GM19193 (cell line): ENCODE measurements at regions not wholly inside any gene's neighbourhood (a gene's known extent, or its start where the extent isn't known, plus 50 kb on each side); places are given as distances from the start of the nearest gene placed in this dataset.

Source experiments
- POLR2A ChIP-seq: IDR thresholded peaks from 4 replicates; pipeline ENCODE4 v1.6.1; 2011; ENCODE audit not compliant: insufficient read depth, insufficient read length; ENCODE audit errors: extremely low read depth

GRCh38 chr12:3989218-3989550, 116.0 kb upstream of the PARP11 start:
- TF ChIP-seq POLR2A: no peak

GRCh38 chr12:3988519-3989217, 115.5 kb upstream of the PARP11 start:
- no peak for TF ChIP-seq POLR2A

GRCh38 chr12:3987571-3987970, 114.4 kb upstream of the PARP11 start:
- no peak for TF ChIP-seq POLR2A

- TF ChIP-seq POLR2A: no peak
Observed at GRCh38 chr12:3980504-3981272, 107.5 kb upstream of the PARP11 start.

GRCh38 chr12:3977621-3978020, 104.4 kb upstream of the PARP11 start:
- TF ChIP-seq POLR2A: no peak

GRCh38 chr12:3976351-3976938, 103.2 kb upstream of the PARP11 start:
- no peak for TF ChIP-seq POLR2A

GRCh38 chr12:3975652-3976051, 102.5 kb upstream of the PARP11 start:
- TF ChIP-seq POLR2A: no peak

GRCh38 chr12:3974883-3975282, 101.7 kb upstream of the PARP11 start:
- TF ChIP-seq POLR2A: no peak

GRCh38 chr12:3973973-3974644, 100.9 kb upstream of the PARP11 start:
- TF ChIP-seq POLR2A: no peak

- TF ChIP-seq POLR2A: no peak
Observed at GRCh38 chr12:3973269-3973884, 100.2 kb upstream of the PARP11 start.

- no peak for TF ChIP-seq POLR2A
Observed at GRCh38 chr12:3972576-3972975, 99.4 kb upstream of the PARP11 start.

GRCh38 chr12:3968523-3968922, 95.3 kb upstream of the PARP11 start:
- TF ChIP-seq POLR2A: no peak

GRCh38 chr12:3967556-3968160, 94.5 kb upstream of the PARP11 start:
- no peak for TF ChIP-seq POLR2A

- no peak for TF ChIP-seq POLR2A
Observed at GRCh38 chr12:3966376-3966775, 93.2 kb upstream of the PARP11 start.

- TF ChIP-seq POLR2A: no peak
Observed at GRCh38 chr12:3965046-3965445, 91.8 kb upstream of the PARP11 start.
